ENCODE measurements at regions not wholly inside any gene's neighbourhood (a gene's known extent, or its start where the extent isn't known, plus 50 kb on each side); places are given as distances from the start of the nearest gene placed in this dataset.

GRCh38 chr11:45568049-45568448 is 97.4 kb downstream of the CHST1 start:
- TF ChIP-seq FOXP2 (optimal IDR thresholded peaks at IDR 0.05; ENCODE audit: borderline replicate concordance, extremely low read depth, extremely low read length, insufficient read depth) (no peak), TAF1 (IDR thresholded peaks at IDR 0.05; ENCODE audit: borderline replicate concordance, insufficient read depth, low read length) (no peak), SIN3A (IDR thresholded peaks at IDR 0.05; ENCODE audit: borderline replicate concordance, insufficient read depth, low read length) (no peak), REST (IDR thresholded peaks at IDR 0.05; ENCODE audit: insufficient read depth in 1 of 2, low read depth in 2 of 2, low read length in 2 of 2) (no peak), POLR2AphosphoS5 (IDR thresholded peaks at IDR 0.05; ENCODE audit: low read depth, low read length) (no peak)

- no peak for TF ChIP-seq FOXP2 (optimal IDR thresholded peaks at IDR 0.05; ENCODE audit: borderline replicate concordance, extremely low read depth, extremely low read length, insufficient read depth)
- no peak for TF ChIP-seq POLR2AphosphoS5 (IDR thresholded peaks at IDR 0.05; ENCODE audit: low read depth, low read length)
- no peak for TF ChIP-seq REST (IDR thresholded peaks at IDR 0.05; ENCODE audit: insufficient read depth in 1 of 2, low read depth in 2 of 2, low read length in 2 of 2)
- TF ChIP-seq TAF1 (IDR thresholded peaks at IDR 0.05; ENCODE audit: borderline replicate concordance, insufficient read depth, low read length) = no peak
- TF ChIP-seq SIN3A (IDR thresholded peaks at IDR 0.05; ENCODE audit: borderline replicate concordance, insufficient read depth, low read length) = no peak
These were observed 99.9 kb downstream of the CHST1 start for GRCh38 chr11:45565446-45565988.

GRCh38 chr11:45563810-45564209 is 101.6 kb downstream of the CHST1 start:
- TF ChIP-seq REST (IDR thresholded peaks at IDR 0.05; ENCODE audit: insufficient read depth in 1 of 2, low read depth in 2 of 2, low read length in 2 of 2) (no peak), SIN3A (IDR thresholded peaks at IDR 0.05; ENCODE audit: borderline replicate concordance, insufficient read depth, low read length) (no peak), FOXP2 (optimal IDR thresholded peaks at IDR 0.05; ENCODE audit: borderline replicate concordance, extremely low read depth, extremely low read length, insufficient read depth) (no peak), POLR2AphosphoS5 (IDR thresholded peaks at IDR 0.05; ENCODE audit: low read depth, low read length) (no peak), TAF1 (IDR thresholded peaks at IDR 0.05; ENCODE audit: borderline replicate concordance, insufficient read depth, low read length) (no peak)

GRCh38 chr11:45563171-45563570 is 102.3 kb downstream of the CHST1 start:
- TF ChIP-seq REST (IDR thresholded peaks at IDR 0.05; ENCODE audit: insufficient read depth in 1 of 2, low read depth in 2 of 2, low read length in 2 of 2) = no peak
- no peak for TF ChIP-seq TAF1 (IDR thresholded peaks at IDR 0.05; ENCODE audit: borderline replicate concordance, insufficient read depth, low read length)
- TF ChIP-seq SIN3A (IDR thresholded peaks at IDR 0.05; ENCODE audit: borderline replicate concordance, insufficient read depth, low read length) = no peak
- no peak for TF ChIP-seq FOXP2 (optimal IDR thresholded peaks at IDR 0.05; ENCODE audit: borderline replicate concordance, extremely low read depth, extremely low read length, insufficient read depth)
- no peak for TF ChIP-seq POLR2AphosphoS5 (IDR thresholded peaks at IDR 0.05; ENCODE audit: low read depth, low read length)

GRCh38 chr11:45560913-45561281 is 104.5 kb downstream of the CHST1 start:
- TF ChIP-seq POLR2AphosphoS5 (IDR thresholded peaks at IDR 0.05; ENCODE audit: low read depth, low read length) = no peak
- TF ChIP-seq REST (IDR thresholded peaks at IDR 0.05; ENCODE audit: insufficient read depth in 1 of 2, low read depth in 2 of 2, low read length in 2 of 2) = no peak
- TF ChIP-seq FOXP2 (optimal IDR thresholded peaks at IDR 0.05; ENCODE audit: borderline replicate concordance, extremely low read depth, extremely low read length, insufficient read depth) = no peak
- TF ChIP-seq SIN3A (IDR thresholded peaks at IDR 0.05; ENCODE audit: borderline replicate concordance, insufficient read depth, low read length) = no peak
- TF ChIP-seq TAF1 (IDR thresholded peaks at IDR 0.05; ENCODE audit: borderline replicate concordance, insufficient read depth, low read length) = no peak
